HG02763 (cell line): ENCODE measurements at regions not wholly inside any gene's neighbourhood (a gene's known extent, or its start where the extent isn't known, plus 50 kb on each side); places are given as distances from the start of the nearest gene placed in this dataset.

ENCODE experiments used
- ATAC-seq: cut with Tn5 transposase; IDR thresholded peaks from one replicate; pipeline ENCODE4 v1.9.1; 2021; ENCODE audit warnings: mild to moderate bottlenecking, moderate library complexity; ENCODE audit not compliant: unreplicated experiment

GRCh38 chr12:67211494-67211893, 57.7 kb upstream of the CAND1 start:
- no peak for ATAC-seq

GRCh38 chr12:67217647-67218046, 51.5 kb upstream of the CAND1 start:
- ATAC-seq, result no peak
